Heart left ventricle (tissue), 13 donors: ENCODE measurements at regions not wholly inside any gene's neighbourhood (a gene's known extent, or its start where the extent isn't known, plus 50 kb on each side); places are given as distances from the start of the nearest gene placed in this dataset.

Experiments
- CTCF ChIP-seq, 12 donors: fragments of 200-600 bp; sonication (generic) in 4 of 12; IDR thresholded peaks; one replicate each; pipeline versions ENCODE4 v1.5.0 to v1.8.0; 2018 to 2022; ENCODE audit warnings: antibody characterized with exemption in 12 of 12, mild to moderate bottlenecking in 5 of 12
- POLR2A ChIP-seq, 2 donors: fragments of 450-650 bp; IDR thresholded peaks; one replicate each; pipeline ENCODE4 v1.6.1; 2017; ENCODE audit warnings: antibody characterized with exemption in 2 of 2, mild to moderate bottlenecking in 2 of 2, moderate library complexity in 2 of 2
- donor health status: ischemic (EF 13 %, LVEDD 7.1; RV severe dilation, severe dysfunction).
- donor health status: DM: no; HTN: yes; CAD: no.
- donor health status: DM: no; HTN: no; CAD: no.
- donor health status: ischemic (EF 25% LVEDD 6.9; RV normal size, moderate dysfunction).
- donor health status: ischemic (EF 25% LVEDD 5.7; RV mildly dilated, moderate dysfunction).
- donor health status: ischemic (EF 35%, LVEDD 5.7; RV mildly dilated, moderate dysfunction).
- donor health status: nonischemic (EF 11% LVEDD 7.7; RV severe dilation, severe dysfunction).
- donor health status: DM: yes; HTN: yes; CAD: no.
- donor health status: PGD.
- donor health status: ischemic (EF 29% LVEDD 5.4; RV normal size, mild dysfunction).
- donor health status: nonischemic (EF 23%, LVEDD 6.1; RV moderate dilation, normal function).

GRCh38 chrX:80578517-80579105 lies 158.4 kb downstream of the TENT5D start:
- TF ChIP-seq CTCF (IDR thresholded peaks at IDR 0.05) (peak; percentile 10 to 62 (median 42)), POLR2A (IDR thresholded peaks at IDR 0.05) (no peak)
